DND-41 (cell line): ENCODE measurements at regions not wholly inside any gene's neighbourhood (a gene's known extent, or its start where the extent isn't known, plus 50 kb on each side); places are given as distances from the start of the nearest gene placed in this dataset.

ENCODE experiments used
- ATAC-seq: fragments of 200-7000 bp; cut with Tn5 transposase; 3 replicates; pipeline ENCODE4 v1.9.1; 2021; ENCODE audit warnings: low read depth; ENCODE audit not compliant: insufficient read depth
- DNase-seq: peaks from one replicate; pipeline ENCODE4 v3.0.0-alpha.2; 2020
- H2AFZ ChIP-seq: 2 replicates; pipeline ENCODE4 v1.6.0; 2012; ENCODE audit warnings: low read depth, low read length
- H3K27ac ChIP-seq: 2 replicates; pipeline ENCODE4 v1.5.1; 2012; ENCODE audit warnings: low read length, inconsistent platforms
- H3K27me3 ChIP-seq: fragments of 200-600 bp; sonication (generic); 2 replicates; pipeline ENCODE4 v1.6.0; 2012; ENCODE audit warnings: low read length, mild to moderate bottlenecking, inconsistent platforms; ENCODE audit not compliant: insufficient read depth, poor library complexity
- H3K36me3 ChIP-seq: 2 replicates; pipeline ENCODE4 v1.5.1; 2012; ENCODE audit warnings: low read length, inconsistent platforms; ENCODE audit not compliant: insufficient read depth
- H3K4me1 ChIP-seq: 2 replicates; pipeline ENCODE4 v1.5.1; 2012; ENCODE audit warnings: mild to moderate bottlenecking, low read length; ENCODE audit not compliant: insufficient read depth
- H3K4me2 ChIP-seq: 2 replicates; pipeline ENCODE4 v1.6.0; 2012; ENCODE audit warnings: mild to moderate bottlenecking, moderate library complexity, low read length, inconsistent platforms; ENCODE audit not compliant: insufficient read depth
- H3K4me3 ChIP-seq, 2 experiments: fragments of 200-600 bp in 1 of 2; shearing (Covaris generic) in 1 of 2; 2 replicates each; pipeline ENCODE4 v1.5.1; 2012 to 2016; ENCODE audit warnings: inconsistent platforms in 2 of 2, low read length in 2 of 2, mild to moderate bottlenecking in 2 of 2, low read depth in 1 of 2, moderate library complexity in 1 of 2
- H3K79me2 ChIP-seq: 2 replicates; pipeline ENCODE4 v1.6.0; 2012; ENCODE audit warnings: low read length, inconsistent platforms; ENCODE audit not compliant: insufficient read depth
- H3K9ac ChIP-seq: 2 replicates; pipeline ENCODE4 v1.6.0; 2012; ENCODE audit warnings: low read depth, mild to moderate bottlenecking, inconsistent platforms, low read length, moderate library complexity
- H3K9me3 ChIP-seq: 2 replicates; pipeline ENCODE4 v1.5.1; 2012; ENCODE audit warnings: low read length, moderate library complexity, mild to moderate bottlenecking, inconsistent platforms; ENCODE audit not compliant: insufficient read depth, severe bottlenecking
- H4K20me1 ChIP-seq: 2 replicates; pipeline ENCODE4 v1.6.0; 2012; ENCODE audit warnings: low read length; ENCODE audit not compliant: insufficient read depth
- EZH2 ChIP-seq: IDR thresholded peaks from 3 replicates; pipeline ENCODE4 v1.6.1; 2012; ENCODE audit warnings: borderline replicate concordance, low read depth, mild to moderate bottlenecking, moderate library complexity, low read length, inconsistent platforms; ENCODE audit not compliant: severe bottlenecking
- TF ChIP-seq, protein P1 (sequence below): IDR thresholded peaks from 2 replicates; pipeline ENCODE4 v1.5.1; 2012; ENCODE audit warnings: borderline replicate concordance, low read length, moderate library complexity, mild to moderate bottlenecking; ENCODE audit not compliant: poor library complexity, severe bottlenecking; ENCODE audit errors: extremely low read depth

DNA sequence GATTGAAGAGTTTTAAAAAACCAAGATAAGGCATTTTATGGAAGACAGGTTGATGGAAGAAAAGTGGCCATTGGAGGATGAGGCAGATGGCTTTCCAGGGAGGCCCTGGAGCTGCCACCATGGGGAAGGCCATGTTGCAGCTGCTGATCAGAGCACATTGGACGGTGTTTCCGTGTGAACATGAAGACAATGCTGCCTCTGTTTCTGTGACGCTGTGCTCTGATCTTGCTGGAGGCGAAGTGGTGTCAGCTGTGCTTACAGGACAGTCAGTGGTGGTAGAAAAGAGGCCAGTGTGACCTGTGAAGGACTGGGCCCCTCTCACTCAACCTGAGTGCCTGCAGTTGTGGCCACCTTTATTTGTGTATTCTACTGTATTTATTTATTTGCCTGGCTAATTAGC lies 132.9 kb downstream of the FAM204A start:
- no peak overlapping the region for H3K4me3 ChIP-seq
- no peak overlapping the region for H3K4me2 ChIP-seq
- no peak overlapping the region for H3K27ac ChIP-seq
- H3K9me3 ChIP-seq = no peaks in the 10 kb centered on the region
- H4K20me1 ChIP-seq = no peaks in the 10 kb centered on the region
- no peak overlapping the region for H2AFZ ChIP-seq
- no peak for TF ChIP-seq EZH2
- TF ChIP-seq, protein P1, sequence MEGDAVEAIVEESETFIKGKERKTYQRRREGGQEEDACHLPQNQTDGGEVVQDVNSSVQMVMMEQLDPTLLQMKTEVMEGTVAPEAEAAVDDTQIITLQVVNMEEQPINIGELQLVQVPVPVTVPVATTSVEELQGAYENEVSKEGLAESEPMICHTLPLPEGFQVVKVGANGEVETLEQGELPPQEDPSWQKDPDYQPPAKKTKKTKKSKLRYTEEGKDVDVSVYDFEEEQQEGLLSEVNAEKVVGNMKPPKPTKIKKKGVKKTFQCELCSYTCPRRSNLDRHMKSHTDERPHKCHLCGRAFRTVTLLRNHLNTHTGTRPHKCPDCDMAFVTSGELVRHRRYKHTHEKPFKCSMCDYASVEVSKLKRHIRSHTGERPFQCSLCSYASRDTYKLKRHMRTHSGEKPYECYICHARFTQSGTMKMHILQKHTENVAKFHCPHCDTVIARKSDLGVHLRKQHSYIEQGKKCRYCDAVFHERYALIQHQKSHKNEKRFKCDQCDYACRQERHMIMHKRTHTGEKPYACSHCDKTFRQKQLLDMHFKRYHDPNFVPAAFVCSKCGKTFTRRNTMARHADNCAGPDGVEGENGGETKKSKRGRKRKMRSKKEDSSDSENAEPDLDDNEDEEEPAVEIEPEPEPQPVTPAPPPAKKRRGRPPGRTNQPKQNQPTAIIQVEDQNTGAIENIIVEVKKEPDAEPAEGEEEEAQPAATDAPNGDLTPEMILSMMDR = no peak
- ATAC-seq (no peak), DNase-seq (no peak)
- no peaks in the 10 kb centered on the region for H3K36me3 ChIP-seq
- no peaks in the 10 kb centered on the region for H3K79me2 ChIP-seq
- no peak overlapping the region for H3K9ac ChIP-seq
- H3K4me1 ChIP-seq = no peaks in the 10 kb centered on the region
- H3K27me3 ChIP-seq = peaks cover 10% of the 10 kb centered on the region

DNA sequence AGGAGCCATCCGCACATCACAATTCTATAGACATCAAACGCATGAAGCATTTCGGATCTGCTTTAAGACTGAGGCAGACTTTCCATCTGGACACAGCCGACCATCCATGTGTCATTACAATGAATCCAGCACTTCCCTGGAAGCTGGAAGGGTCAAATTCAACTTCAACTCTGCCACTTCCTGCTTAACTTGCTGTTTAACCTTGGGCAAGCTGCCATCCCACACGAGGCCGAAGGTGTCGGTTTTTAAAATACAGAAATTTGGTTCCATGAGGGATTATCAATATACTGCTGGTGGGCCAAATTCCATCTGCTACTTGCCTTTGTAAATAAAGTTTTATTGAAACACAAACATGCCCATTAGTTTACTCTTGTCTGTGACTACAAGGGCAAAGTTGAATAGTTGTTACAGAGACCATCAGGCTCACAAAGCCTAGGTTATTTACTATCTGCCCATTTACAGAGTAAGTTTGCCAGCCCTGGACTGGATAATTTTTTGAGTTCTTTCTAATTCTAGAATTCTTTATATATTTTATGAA lies 134.6 kb downstream of the FAM204A start:
- Histone ChIP-seq H3K9me3 (no peaks in the 10 kb centered on the region), H2AFZ (no peak overlapping the region), H3K9ac (no peak overlapping the region), H3K4me1 (no peaks in the 10 kb centered on the region), H3K79me2 (no peaks in the 10 kb centered on the region), H4K20me1 (no peaks in the 10 kb centered on the region), H3K4me3 (no peak overlapping the region), H3K4me2 (no peak overlapping the region), H3K27ac (no peak overlapping the region), H3K36me3 (no peaks in the 10 kb centered on the region), H3K27me3 (peaks cover 15% of the 10 kb centered on the region)
- ATAC-seq = no peak
- no peak for DNase-seq
- TF ChIP-seq, protein P1 = no peak
- no peak for TF ChIP-seq EZH2

DNA sequence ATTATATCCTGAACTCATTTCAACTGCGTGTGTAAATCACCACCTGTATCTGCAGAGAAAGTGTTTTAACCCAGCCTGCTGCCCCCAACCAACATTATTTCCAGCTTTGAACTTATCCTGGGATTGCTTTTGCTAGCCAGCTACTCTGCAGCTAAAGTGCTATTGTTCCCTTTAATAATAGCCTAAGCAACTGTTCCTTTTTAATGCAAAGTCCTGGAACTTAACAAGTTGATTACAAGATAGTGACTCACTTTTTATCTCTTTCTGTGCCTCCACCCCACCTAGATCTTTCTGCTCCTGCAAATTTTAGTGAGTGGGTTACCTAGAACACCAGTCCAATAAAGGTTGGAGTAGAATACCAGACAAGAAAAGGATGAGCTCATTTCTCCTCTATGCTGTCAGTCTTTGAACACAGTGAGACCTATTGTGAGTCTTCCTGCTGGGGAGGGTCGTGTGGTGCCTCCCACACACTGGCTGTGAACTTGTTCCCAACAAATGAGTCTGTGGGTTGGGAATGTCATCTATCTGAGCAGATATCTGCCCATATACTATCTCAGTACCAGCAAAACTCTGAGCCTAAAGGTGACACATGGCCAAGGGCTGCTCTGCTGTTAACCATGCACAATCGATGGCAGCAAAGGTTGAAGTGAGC lies 137.7 kb downstream of the FAM204A start:
- H3K27ac ChIP-seq = no peak overlapping the region
- H2AFZ ChIP-seq = no peak overlapping the region
- no peak overlapping the region for H3K4me2 ChIP-seq
- peaks cover 20% of the 10 kb centered on the region for H3K27me3 ChIP-seq
- TF ChIP-seq, protein P1 = no peak
- no peak for TF ChIP-seq EZH2
- DNase-seq (no peak), ATAC-seq (no peak)
- no peaks in the 10 kb centered on the region for H3K36me3 ChIP-seq
- H3K4me1 ChIP-seq = no peaks in the 10 kb centered on the region
- no peak overlapping the region for H3K9ac ChIP-seq
- no peaks in the 10 kb centered on the region for H3K9me3 ChIP-seq
- no peak overlapping the region for H3K4me3 ChIP-seq
- H3K79me2 ChIP-seq = no peaks in the 10 kb centered on the region
- no peaks in the 10 kb centered on the region for H4K20me1 ChIP-seq
